Activated CD8-positive, alpha-beta memory T cell treated with anti-CD3 and anti-CD28 coated beads for 36 hours (primary cell): ENCODE measurements at regions not wholly inside any gene's neighbourhood (a gene's known extent, or its start where the extent isn't known, plus 50 kb on each side); places are given as distances from the start of the nearest gene placed in this dataset.

Source experiments
- CTCF ChIA-PET: fragments of 350-600 bp; sonication (Branson Sonifier 250); formaldehyde crosslinking; loops from one replicate; lab custom pipeline; 2021; ENCODE audit warnings: antibody characterized with exemption; lab: Charles Lee
- POLR2A ChIA-PET: fragments of 350-600 bp; sonication (Branson Sonifier 250); formaldehyde crosslinking; loops from one replicate; lab custom pipeline; 2021; ENCODE audit warnings: antibody characterized with exemption; lab: Charles Lee

DNA sequence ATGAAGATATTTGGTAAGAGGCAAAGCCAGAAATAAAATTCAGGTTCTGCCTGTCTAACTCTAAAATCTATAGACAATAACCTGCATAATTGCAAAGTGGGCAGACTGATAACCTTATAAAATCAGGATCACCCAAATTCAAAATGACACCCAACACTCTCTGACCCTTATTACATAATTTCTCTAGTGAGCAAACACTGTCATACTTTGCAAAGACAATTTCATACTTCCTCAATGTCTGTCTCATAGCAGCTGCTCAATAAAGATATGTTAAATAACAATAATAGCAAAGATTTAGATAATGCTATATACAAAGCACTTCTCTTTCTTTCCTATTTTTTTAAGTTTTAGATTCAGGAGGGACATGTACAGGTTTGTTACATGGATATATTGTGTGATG is 118.5 kb downstream of the UCHL5 start:
- ChIA-PET CTCF (no interaction called here), POLR2A (interaction anchor here (0.6 kb wide), 1 partner anchor 66 kb away, joined by 3 read pairs; no protein-coding TSS in a partner anchor)

DNA sequence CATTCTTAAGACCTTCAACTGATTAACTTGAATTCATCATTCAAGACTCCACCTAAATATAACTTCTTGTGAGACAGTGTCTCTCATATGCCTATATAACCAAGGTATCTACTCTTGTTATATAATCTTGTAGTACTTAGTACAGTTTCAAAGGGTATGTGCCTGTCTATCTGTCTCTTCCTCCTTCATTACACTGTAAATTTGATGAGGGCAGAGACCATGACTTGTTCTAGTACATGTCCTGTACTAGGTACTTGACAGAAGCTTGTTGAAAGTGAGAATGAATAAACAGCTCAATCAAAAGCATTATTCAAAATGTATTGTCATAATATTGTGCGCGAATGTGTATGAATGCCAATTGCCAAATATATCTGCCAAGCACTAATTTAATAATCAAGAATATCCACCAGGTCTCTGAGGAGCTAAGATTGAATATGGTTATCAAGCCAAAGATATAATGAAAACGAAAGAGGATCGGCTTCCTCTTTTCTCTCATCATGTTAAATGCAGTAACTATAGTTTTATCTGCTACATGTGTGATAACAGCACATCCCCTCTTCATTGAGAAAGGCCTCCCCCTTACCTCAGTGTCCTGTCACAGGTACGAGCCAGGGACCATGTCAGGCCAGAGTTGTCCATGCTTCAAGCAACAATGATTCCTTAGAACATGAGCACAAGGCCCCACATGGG is 117.3 kb downstream of the UCHL5 start:
- POLR2A ChIA-PET, result no interaction called here
- CTCF ChIA-PET, result no interaction called here

GRCh38 chr1:192943108-192943507 is 116.1 kb downstream of the UCHL5 start:
- ChIA-PET CTCF (interaction anchor here (1.5 kb wide), 1 partner anchor 140 kb away, joined by 4 read pairs; no protein-coding TSS in a partner anchor), POLR2A (no interaction called here)

- ChIA-PET POLR2A (no interaction called here), CTCF (interaction anchor here (1.5 kb wide), 1 partner anchor 141 kb away, joined by 4 read pairs; no protein-coding TSS in a partner anchor)
Observed at GRCh38 chr1:192943522-192943921, 115.6 kb downstream of the UCHL5 start.

- POLR2A ChIA-PET, result no interaction called here
- CTCF ChIA-PET, result no interaction called here
Observed at GRCh38 chr1:192945390-192946130, 113.6 kb downstream of the UCHL5 start.

DNA sequence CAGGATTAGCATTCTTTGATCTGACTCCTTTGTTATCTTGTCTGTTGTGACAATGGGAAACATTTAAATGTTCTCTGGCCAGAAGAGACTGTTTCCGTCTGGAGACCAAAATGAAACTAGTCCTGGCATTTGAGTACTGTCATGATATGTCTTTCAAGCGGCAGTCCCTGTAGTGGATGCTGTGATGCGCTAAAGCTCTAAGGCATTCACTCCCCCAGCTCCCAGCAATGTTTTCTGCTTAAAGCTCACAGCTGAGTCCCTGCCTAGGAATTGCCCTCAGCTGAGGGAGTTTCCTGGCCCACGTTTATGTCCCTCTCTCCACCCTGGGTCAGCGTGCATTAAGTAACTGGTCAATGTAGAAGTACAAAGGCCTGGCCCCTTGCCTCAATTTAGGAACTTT is 109.4 kb downstream of the UCHL5 start:
- CTCF ChIA-PET, result no interaction called here

GRCh38 chr1:192950926-192951325 is 108.2 kb downstream of the UCHL5 start:
- CTCF ChIA-PET, result no interaction called here
- POLR2A ChIA-PET, result no interaction called here

More for the DNA sequence above, 109.4 kb downstream of the UCHL5 start:
- POLR2A ChIA-PET, result no interaction called here

DNA sequence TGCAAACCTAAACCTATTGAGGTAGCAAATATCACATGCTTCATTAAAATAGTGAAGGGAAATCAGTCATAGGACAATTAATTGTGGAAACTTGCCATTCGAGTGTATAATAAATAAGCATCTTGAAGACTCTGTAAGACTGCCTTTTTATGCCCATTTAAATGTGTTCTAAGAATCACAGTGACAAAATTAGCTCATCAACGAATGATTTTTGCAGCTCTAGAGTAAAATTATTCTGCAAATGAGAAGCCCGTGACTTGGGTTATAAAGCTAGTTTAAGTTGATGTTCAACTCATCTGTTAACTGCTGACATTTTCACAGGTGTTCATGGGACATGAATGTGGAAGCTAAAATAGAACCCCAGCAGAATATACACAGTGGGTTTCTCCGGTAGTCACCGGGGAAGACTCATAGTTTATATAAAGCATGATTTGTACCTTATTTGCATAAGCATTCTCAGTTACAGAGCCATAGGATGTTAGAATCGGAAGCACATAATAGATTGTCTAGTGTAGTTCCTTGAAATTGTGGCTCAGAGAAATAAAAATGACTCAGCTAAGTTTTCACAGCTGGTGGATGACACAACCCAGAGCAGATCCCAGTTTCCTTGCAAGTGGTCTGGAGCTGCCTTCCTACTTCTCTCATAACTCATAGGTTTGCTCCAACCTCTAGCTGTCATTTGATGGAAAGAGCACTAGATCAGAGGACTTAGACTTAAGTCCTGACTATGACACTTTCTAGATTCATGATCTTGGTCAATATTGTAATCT is 107.3 kb downstream of the UCHL5 start:
- POLR2A ChIA-PET, result no interaction called here
- CTCF ChIA-PET, result interaction anchor here (0.9 kb wide), 1 partner anchor 12 kb away, joined by 3 read pairs; no protein-coding TSS in a partner anchor

- ChIA-PET CTCF (no interaction called here), POLR2A (no interaction called here)
Observed at GRCh38 chr1:192952646-192953045, 106.5 kb downstream of the UCHL5 start.

GRCh38 chr1:192954705-192955265 is 104.4 kb downstream of the UCHL5 start:
- ChIA-PET POLR2A (interaction anchor here (0.6 kb wide), 1 partner anchor 22 kb away, joined by 3 read pairs; no protein-coding TSS in a partner anchor), CTCF (no interaction called here)

GRCh38 chr1:192958350-192958749 is 100.8 kb downstream of the UCHL5 start:
- ChIA-PET CTCF (interaction anchor here (0.9 kb wide), 1 partner anchor 118 kb away, joined by 4 read pairs; no protein-coding TSS in a partner anchor), POLR2A (no interaction called here)

DNA sequence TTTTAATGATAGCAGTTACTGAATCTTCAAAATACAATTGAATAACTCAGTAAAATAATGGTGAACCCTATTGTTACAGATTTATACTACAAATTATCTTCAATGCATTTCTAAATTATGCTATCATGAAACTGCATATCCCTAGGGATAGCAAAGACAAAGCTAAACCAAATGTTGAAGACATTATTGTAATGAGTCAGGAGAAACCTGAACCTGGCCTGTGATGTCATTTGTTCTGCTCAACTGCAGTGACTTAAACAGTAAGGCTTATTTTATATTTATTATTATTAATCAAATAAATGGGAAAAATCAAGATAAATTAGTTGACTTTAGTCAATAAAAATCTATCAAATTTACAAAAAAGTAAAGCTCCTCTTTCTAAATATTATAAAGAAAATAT is 100.3 kb downstream of the UCHL5 start:
- ChIA-PET POLR2A (no interaction called here), CTCF (interaction anchor here (0.7 kb wide), 1 partner anchor 11 kb away, joined by 3 read pairs; no protein-coding TSS in a partner anchor)

- POLR2A ChIA-PET, result no interaction called here
- CTCF ChIA-PET, result interaction anchor here (0.7 kb wide), 1 partner anchor 11 kb away, joined by 3 read pairs; no protein-coding TSS in a partner anchor
Observed at GRCh38 chr1:192959657-192960186, 99.4 kb downstream of the UCHL5 start.
